ENCODE measurements at regions not wholly inside any gene's neighbourhood (a gene's known extent, or its start where the extent isn't known, plus 50 kb on each side); places are given as distances from the start of the nearest gene placed in this dataset.

DNA sequence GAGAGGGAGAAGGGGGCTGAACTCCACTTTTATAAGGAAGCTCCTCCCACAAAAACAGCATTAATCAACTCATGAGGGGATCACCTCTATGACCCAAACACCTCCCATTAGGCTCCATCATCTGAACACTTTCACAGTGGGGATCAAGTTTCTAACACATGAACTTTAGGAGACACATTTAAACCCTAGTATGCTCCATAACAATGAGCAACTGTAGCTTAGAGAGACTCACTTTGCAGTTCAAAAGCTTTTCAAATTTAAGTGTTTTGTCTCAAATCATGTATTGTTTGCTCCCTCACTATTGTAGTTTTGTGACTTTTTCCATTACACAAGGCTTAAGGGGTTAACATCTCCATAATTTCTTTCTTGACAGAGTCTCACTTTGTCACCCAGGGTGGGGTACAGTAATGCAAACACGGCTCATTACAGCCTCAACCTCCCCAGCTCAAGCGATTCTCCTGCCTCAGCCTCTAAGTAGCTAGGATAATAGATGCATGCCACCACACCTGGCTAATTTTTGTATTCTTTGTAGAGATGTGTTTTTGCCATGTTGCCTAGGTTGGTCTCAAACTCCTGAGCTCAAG, 352.7 kb upstream of the CDH20 start:
- no peak overlapping the region for H4K8ac ChIP-seq (replicated peaks; ENCODE audit: insufficient read length, low read depth, low read length)
- WGBS (ENCODE audit: extremely low coverage, insufficient read length, low lambda C conversion rate), result no CpG with 5 or more reads among the region's 2 CpGs

More for the DNA sequence above, 352.7 kb upstream of the CDH20 start:
- H2BK120ac ChIP-seq (ENCODE audit: low read depth, low read length, poor library complexity, severe bottlenecking), result no peak overlapping the region
- H3K27ac Mint-ChIP-seq, result peak overlapping the region in 2 of 3 experiments; percentile 32 to 44; a peak in 2 of 7 replicates
- no peaks in the 10 kb centered on the region for H3K79me1 ChIP-seq (ENCODE audit: insufficient read depth, low read depth, low read length, poor library complexity, severe bottlenecking)
- no peak overlapping the region for H4K91ac ChIP-seq (ENCODE audit: insufficient read length, low read depth, low read length)
- no peak overlapping the region for H3K14ac ChIP-seq (ENCODE audit: insufficient read depth, low read length)
- no peaks in the 10 kb centered on the region for H4K20me1 ChIP-seq (ENCODE audit: control insufficient read depth, insufficient read depth, insufficient read length)
- H3K4me2 ChIP-seq (ENCODE audit: insufficient read depth, insufficient read length, low read length), result no peak overlapping the region
- DNase-seq, result peak; percentile 26
- no peak overlapping the region for H2AK5ac ChIP-seq (ENCODE audit: insufficient read length, low read length)
- TF ChIP-seq CTCF (conservative IDR thresholded peaks at IDR 0.05), result no peak
- no peaks in the 10 kb centered on the region; the same call in none of the 2 replicates for H3K4me1 ChIP-seq (ENCODE audit: insufficient read depth, low read length)
- H3K36me3 Mint-ChIP-seq (ENCODE audit: insufficient read depth in 1 of 3, low read depth in 3 of 3), result peaks cover 3 to 4% (median 4%) of the 10 kb centered on the region in 3 experiments; a peak in 4 of 7 replicates
- H3K27me3 Mint-ChIP-seq (ENCODE audit: low read depth), result peaks cover 5% of the 10 kb centered on the region
- H3K79me2 ChIP-seq (ENCODE audit: insufficient read depth, low read length), result no peaks in the 10 kb centered on the region
- no peak overlapping the region for H3K18ac ChIP-seq (ENCODE audit: insufficient read length, low read depth, low read length)
- no peak overlapping the region for H3K4me3 Mint-ChIP-seq
- no peaks in the 10 kb centered on the region for H3K23me2 ChIP-seq (ENCODE audit: insufficient read length, low read depth, low read length, poor library complexity, severe bottlenecking)
- H3K4me1 Mint-ChIP-seq, result peaks cover 18 to 29% of the 10 kb centered on the region in 2 experiments
- no peak overlapping the region for H3K27ac ChIP-seq (ENCODE audit: insufficient read length, low read depth, low read length)
- H3K23ac ChIP-seq (ENCODE audit: insufficient read length, low read depth, low read length), result no peak overlapping the region
- no peak overlapping the region for H3K56ac ChIP-seq (ENCODE audit: insufficient read length, low read depth, low read length)
- no peaks in the 10 kb centered on the region for H3K27me3 ChIP-seq (ENCODE audit: insufficient read depth, low read length)
- H2AFZ ChIP-seq (ENCODE audit: low read length), result no peak overlapping the region
- H2BK12ac ChIP-seq (ENCODE audit: insufficient read length, low read depth, low read length), result no peak overlapping the region
- no peak overlapping the region for H2BK20ac ChIP-seq (ENCODE audit: low read depth, low read length, poor library complexity, severe bottlenecking)
- no peaks in the 10 kb centered on the region for H3K9me3 ChIP-seq (ENCODE audit: control insufficient read depth, low read depth, low read length)
- H3K9ac ChIP-seq (ENCODE audit: extremely low read depth, insufficient read length, low read length), result no peak overlapping the region
- no peak overlapping the region for H3K4ac ChIP-seq (ENCODE audit: low read depth, low read length)
- H4K5ac ChIP-seq (ENCODE audit: insufficient read length, low read depth, low read length), result no peak overlapping the region
- H2BK5ac ChIP-seq (ENCODE audit: insufficient read length, low read length), result no peak overlapping the region
- H3T11ph ChIP-seq (ENCODE audit: low read length), result no peak overlapping the region
- H3K9me3 Mint-ChIP-seq, result peaks cover 10 to 11% of the 10 kb centered on the region in 2 experiments; a peak in 4 of 5 replicates
- no peak overlapping the region for H2BK15ac ChIP-seq (ENCODE audit: low read depth, low read length)
